ENCODE measurements at regions not wholly inside any gene's neighbourhood (a gene's known extent, or its start where the extent isn't known, plus 50 kb on each side); places are given as distances from the start of the nearest gene placed in this dataset.

DNA sequence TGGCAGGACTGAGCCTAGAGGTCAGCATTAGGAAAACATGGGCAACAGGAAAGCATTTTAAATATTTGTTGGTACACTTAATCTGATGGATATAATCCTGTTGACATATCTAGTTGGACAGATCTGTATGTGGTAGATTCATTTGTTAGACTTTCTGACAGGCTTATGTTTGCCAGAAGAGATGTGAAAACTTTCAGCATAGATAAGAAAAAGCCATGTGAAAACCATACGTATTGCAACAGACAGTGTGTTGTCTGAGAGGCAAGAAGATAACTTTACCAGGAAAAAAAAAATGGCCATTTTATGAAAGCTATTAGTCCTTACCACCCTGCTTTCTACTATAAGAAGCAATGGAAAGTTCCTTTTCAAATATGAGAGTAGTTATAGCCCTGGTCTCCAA, 1902.2 kb upstream of the C9orf72 start:
- intact Hi-C loops (cut with DNase I), result loop anchor here in 1 of 10 donors (10.0 kb wide), 1 partner anchor 791 kb away; no protein-coding TSS in a partner anchor
- no peak for TF ChIP-seq CTCF (IDR thresholded peaks at IDR 0.05)

GRCh38 chr9:29511680-29512079, 1938.4 kb upstream of the C9orf72 start:
- no peak for TF ChIP-seq CTCF (IDR thresholded peaks at IDR 0.05)
- no peaks in the 10 kb centered on the region for H3K4me1 ChIP-seq
- DNase-seq (no peak), ATAC-seq (no peak)
- intact Hi-C loops (cut with DNase I), result no loop called here
- H3K27ac ChIP-seq, result no peak overlapping the region
- H3K4me3 ChIP-seq, result no peak overlapping the region
- H3K36me3 ChIP-seq, result no peaks in the 10 kb centered on the region
- 70 to 87% methylated on average over 1 of the region's 1 CpG for WGBS, 2 donors
- peaks cover 0 to 17% (median 0%) of the 10 kb centered on the region in 11 donors for H3K9me3 ChIP-seq
- H3K27me3 ChIP-seq, result no peaks in the 10 kb centered on the region

More for the DNA sequence above, 1902.2 kb upstream of the C9orf72 start:
- H3K27ac ChIP-seq, result no peak overlapping the region
- 50 to 53% methylated on average over 1 of the region's 1 CpG for WGBS, 2 donors
- peaks cover 0 to 29% (median 0%) of the 10 kb centered on the region in 11 donors for H3K9me3 ChIP-seq
- H3K4me3 ChIP-seq, result no peak overlapping the region
- H3K27me3 ChIP-seq, result no peaks in the 10 kb centered on the region
- no peaks in the 10 kb centered on the region for H3K4me1 ChIP-seq
- DNase-seq (no peak), ATAC-seq (no peak)
- no peaks in the 10 kb centered on the region for H3K36me3 ChIP-seq

DNA sequence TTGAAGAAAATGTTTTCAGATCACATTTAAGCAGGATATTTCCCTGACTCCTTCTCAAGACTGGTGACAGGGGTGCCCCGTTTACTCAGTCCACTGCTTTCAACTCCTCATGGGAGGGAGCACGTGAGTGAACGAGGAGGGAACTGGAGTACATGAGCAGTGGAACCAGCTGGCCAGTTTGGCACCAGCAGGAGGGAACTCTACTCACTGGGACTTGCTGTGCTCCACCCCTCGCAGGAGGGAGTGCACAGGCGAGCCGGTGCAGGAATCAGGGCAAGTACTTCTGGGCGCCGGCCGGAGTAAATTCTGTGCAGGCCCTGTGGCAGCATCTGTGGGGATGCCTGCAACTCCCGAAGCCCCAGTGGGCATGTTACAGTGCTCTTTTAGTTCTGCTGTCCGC, 1941.1 kb upstream of the C9orf72 start:
- H3K36me3 ChIP-seq, result no peaks in the 10 kb centered on the region
- no peak for DNase-seq
- no peaks in the 10 kb centered on the region for H3K27me3 ChIP-seq
- TF ChIP-seq CTCF (IDR thresholded peaks at IDR 0.05), result no peak
- H3K4me1 ChIP-seq, result no peaks in the 10 kb centered on the region
- WGBS, 2 donors, result 47 to 53% methylated on average over 11 of the region's 11 CpGs
- ATAC-seq, result peak in 1 of 8 donors; percentile 33
- H3K4me3 ChIP-seq, result no peak overlapping the region
- intact Hi-C loops (cut with DNase I), result no loop called here
- peaks cover 0 to 15% (median 0%) of the 10 kb centered on the region in 11 donors for H3K9me3 ChIP-seq
- no peak overlapping the region for H3K27ac ChIP-seq

GRCh38 chr9:29514862-29515261, 1941.6 kb upstream of the C9orf72 start:
- DNase-seq (no peak), ATAC-seq (no peak)
- no peaks in the 10 kb centered on the region for H3K4me1 ChIP-seq
- H3K36me3 ChIP-seq, result no peaks in the 10 kb centered on the region
- no peak for TF ChIP-seq CTCF (IDR thresholded peaks at IDR 0.05)
- H3K27me3 ChIP-seq, result no peaks in the 10 kb centered on the region
- no peak overlapping the region for H3K27ac ChIP-seq
- WGBS, 2 donors, result 59 to 61% methylated on average over 8 of the region's 8 CpGs
- peaks cover 0 to 11% (median 0%) of the 10 kb centered on the region in 11 donors for H3K9me3 ChIP-seq
- intact Hi-C loops (cut with DNase I), result no loop called here
- H3K4me3 ChIP-seq, result no peak overlapping the region
